SHP77 (cell line): ENCODE measurements at regions not wholly inside any gene's neighbourhood (a gene's known extent, or its start where the extent isn't known, plus 50 kb on each side); places are given as distances from the start of the nearest gene placed in this dataset.
"Not testable (repeated sequence)": the region's sequence is repeated elsewhere in the genome, so short reads cannot be mapped to it uniquely, and the experiment has no call there.

Experiments
- DNase-seq, 2 experiments: peaks; one replicate each; lab custom pipeline; 2025; lab: John Stamatoyannopoulos, UW

- DNase-seq: no peak
Observed at GRCh38 chr1:214861615-214862014, 220.9 kb upstream of the KCNK2 start.

DNA sequence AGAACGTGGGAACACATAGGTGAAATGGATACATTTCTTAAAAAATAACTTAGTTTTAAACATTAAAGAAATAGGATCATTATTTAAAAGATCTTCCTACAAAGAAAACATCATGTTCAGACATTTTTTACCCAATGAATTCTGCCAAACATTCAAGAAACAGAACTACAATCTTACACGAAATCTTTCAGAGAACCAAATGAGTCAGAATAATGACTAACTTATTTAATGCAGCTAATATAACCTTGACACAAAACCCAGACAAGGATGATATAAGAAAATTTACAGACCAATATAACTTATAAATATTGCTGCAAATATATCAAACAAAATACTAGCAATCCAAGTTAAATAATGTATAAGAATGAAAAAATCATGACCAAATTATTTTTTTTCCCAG lies 220.1 kb upstream of the KCNK2 start:
- DNase-seq: no peak

GRCh38 chr1:214864896-214865688 lies 217.4 kb upstream of the KCNK2 start:
- DNase-seq: no peak

GRCh38 chr1:214870426-214870825 lies 212.1 kb upstream of the KCNK2 start:
- DNase-seq: not testable (repeated sequence)

DNA sequence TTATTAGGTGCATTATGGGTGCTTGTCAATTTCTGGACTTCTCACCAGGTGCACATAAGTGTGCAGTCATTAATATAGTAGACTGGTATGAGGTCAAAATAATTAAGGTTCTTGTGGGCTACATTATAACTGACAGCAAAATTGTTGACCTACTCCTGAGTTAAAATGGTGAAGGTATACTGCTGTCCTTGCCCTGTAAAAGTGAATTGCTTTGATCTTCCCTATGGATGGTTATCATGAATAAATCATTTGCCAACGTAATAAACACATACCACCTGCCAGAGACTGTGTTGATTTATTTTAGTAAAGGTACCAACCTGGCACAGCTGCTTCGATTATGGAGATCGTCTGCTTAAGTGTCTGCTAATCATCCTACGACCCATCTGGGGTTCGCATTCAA lies 201.6 kb upstream of the KCNK2 start:
- no peak for DNase-seq

DNA sequence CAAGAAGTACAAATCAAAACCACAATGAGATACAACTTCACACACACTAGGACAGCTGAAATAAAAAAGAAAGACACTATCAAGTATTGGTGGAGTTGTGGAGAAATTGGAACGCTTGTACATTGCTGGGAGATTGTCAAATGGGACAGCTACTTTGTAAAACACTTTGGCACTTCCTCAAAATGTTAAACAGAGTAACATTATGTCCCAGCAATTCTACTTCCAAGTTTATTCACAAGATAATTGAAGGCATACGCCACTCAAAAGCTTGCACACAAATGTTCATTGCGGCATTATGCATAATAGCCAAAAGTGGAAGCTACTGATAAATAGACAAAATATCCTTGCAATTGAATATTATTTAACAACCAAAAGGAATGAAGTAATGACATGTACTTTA lies 199.9 kb upstream of the KCNK2 start:
- DNase-seq: no peak

GRCh38 chr1:214895011-214895600 lies 187.4 kb upstream of the KCNK2 start:
- DNase-seq: no peak

DNA sequence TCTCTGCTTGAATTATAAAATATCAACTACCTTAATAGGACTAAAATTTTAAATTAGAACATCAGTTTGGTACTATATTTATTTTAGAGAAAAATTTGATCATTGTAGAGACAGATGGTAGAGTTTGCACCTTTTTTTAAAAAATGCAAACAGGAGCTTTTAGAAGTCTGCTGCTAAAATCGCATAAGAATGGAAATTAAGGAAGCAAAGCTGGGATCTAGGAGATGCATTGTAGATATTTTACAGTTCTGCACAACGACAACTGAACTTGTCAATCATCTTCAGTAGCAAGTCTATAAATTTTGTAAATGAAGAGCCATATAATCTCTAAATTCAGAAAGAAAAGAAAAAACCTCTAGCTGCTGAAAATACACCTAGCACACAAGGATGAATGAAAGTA lies 185.6 kb upstream of the KCNK2 start:
- no peak for DNase-seq

GRCh38 chr1:214897581-214897980 lies 185.0 kb upstream of the KCNK2 start:
- no peak for DNase-seq

GRCh38 chr1:214898161-214898560 lies 184.4 kb upstream of the KCNK2 start:
- DNase-seq: no peak

DNA sequence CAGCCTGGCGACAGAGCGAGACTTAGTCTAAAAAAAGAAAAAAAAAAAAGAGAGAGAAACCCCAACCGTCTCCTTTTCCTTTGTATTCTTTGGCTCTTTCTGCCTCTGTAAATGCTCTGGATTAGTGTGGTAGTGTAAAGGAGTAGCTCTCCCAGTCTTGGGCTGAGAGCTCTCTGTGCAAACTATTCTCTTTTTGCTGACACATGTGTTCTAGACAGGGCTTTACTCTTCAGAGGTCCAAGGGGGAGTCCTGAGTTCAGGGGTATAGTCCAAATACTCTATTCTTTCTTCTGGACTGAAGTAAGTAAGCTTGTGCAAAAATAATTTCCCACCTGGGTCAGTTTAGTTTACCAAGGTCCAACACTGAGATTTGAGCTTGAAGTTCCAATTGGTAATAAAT lies 183.8 kb upstream of the KCNK2 start:
- DNase-seq: no peak

DNA sequence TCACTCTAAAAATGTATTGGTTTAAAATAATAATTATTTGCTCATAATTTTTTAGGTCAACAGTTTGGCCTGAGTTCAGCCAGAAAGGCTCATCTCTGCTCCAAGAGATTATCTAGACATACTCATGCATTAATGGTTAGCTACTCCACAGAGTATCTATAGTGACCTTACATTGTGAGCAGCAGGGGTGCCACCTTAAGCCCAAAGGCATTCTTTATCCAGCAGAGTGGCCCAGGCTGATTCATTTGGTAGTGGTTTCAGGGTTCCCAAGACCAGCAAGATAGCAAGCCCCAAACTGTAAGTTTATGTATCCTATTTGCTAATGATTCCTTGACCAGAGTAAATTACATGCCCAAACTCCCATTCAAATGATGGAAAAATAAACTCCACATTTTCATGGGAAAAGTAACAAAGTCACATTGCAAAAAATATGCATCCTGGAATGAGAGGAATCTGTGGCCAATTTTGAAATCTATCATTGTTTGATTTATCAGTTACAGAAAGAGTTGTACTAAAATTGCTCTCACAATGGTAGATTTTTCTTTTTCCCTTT lies 182.6 kb upstream of the KCNK2 start:
- no peak for DNase-seq

GRCh38 chr1:214900590-214900989 lies 181.9 kb upstream of the KCNK2 start:
- no peak for DNase-seq

DNA sequence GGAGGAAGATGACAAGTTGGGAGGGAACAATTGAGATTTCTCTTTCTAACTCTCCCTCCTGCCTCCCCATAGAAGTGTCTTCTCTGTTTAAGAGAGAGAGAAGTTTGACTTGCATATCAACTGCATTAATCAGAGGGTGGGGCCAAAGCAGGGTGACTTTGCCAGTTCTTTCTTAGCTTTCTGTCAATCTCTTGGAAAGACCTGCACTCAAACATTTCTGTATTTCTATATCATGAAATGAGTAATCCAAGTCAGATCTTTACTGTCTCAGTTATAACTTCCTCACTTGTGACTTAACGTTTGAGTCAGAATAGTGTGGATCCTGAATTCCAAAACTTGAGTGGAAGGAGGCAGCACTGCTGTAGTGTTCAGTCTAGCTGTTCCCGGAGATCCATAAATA lies 180.8 kb upstream of the KCNK2 start:
- DNase-seq: no peak

DNA sequence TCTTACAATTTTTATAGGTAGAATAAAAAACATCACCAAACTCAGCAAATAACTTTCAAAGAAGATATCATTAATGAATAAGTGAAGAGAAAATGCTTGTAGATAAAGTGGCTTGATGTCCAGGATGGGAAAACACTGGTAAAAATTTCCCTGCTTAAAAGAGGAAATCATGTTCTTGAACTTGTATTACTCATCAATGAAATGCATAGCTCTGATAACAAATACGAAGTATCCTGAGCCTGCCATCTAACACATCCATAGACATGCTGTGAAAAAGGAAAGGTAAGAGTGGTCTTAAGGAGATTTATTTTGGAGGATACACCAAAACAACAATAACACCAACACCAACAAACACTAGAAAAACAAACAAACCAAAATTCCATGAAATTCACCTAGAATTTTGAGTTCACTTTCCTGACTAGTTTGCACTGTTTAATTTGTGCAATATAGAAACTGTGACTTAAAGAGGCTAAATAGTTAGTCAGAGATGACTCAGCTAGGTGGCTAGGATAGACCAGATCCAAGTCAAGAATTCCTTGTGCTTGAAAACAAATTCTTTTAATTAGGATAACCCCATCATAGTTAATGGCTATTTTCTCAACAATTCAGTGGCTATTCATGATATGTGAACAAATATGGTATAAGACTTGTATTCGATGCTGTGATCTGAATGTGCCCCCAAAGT lies 179.8 kb upstream of the KCNK2 start:
- DNase-seq: no peak

- DNase-seq: no peak
Observed at GRCh38 chr1:214912127-214912526, 170.4 kb upstream of the KCNK2 start.

GRCh38 chr1:214913966-214914365 lies 168.6 kb upstream of the KCNK2 start:
- DNase-seq: no peak

DNA sequence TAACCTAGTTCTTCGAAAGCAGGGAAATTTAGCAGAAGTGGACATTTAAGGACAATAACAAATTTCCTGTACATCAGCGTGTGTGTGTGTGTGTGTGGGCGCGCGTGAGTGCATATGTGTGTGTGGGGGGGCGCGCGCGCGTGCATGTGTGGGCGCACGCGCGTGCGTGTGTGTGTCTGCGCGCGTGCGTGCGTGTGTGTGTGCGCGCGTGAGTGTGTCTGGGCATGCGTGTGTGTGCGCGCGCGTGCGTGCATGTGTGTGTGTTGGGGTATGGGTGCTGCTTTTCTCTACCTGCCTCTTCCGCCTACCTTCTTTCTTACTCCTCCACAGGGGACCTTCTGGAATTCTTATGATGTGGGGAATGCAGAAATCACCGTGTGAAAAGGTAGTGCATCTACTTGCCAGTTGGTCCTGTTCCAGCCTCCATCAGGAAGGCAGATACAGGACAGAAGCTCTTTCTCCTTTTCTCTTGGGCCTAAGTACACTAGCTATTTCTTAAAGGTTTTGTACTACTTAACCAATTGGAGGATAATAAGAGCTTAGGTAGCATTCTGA lies 165.4 kb upstream of the KCNK2 start:
- no peak for DNase-seq

- no peak for DNase-seq
Observed at GRCh38 chr1:214918745-214919144, 163.8 kb upstream of the KCNK2 start.

DNA sequence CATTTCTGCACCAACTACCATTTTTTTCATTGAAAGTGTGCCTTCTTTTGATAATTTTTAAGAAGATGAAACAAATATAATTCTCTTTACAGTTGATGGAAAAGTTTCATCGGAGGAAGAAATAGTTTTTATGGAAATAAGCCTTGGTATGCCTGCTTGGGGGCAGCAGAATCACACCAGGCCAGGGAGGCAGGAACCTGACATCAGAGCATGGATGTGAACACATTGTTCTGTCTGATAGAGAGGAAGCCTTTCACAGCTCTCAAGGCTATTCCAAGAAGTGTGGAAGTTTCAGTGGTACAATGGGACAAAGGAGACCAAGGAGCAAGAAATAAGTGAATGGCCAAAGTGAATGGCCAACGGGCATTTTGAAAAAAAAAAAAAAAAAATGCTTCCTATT lies 162.2 kb upstream of the KCNK2 start:
- DNase-seq: no peak

- no peak for DNase-seq
Observed at GRCh38 chr1:214923278-214923915, 159.1 kb upstream of the KCNK2 start.

DNA sequence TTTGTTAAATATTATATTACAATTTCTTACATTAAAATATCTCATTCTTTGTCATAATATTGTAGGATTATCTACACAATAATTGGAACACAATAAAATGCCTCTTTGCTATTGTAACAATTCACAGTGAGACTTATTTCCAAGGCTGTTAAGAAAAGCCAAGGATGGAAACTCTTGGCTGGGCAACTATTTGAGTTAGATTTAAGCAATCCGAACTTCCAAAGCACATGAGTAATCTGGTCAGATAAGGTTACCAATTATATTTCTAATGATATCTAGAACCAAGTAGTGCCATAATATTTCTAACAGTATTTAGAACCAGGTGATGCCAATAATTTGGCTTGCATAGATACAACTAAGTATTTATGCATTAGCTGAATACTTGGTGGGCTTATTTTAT lies 154.7 kb upstream of the KCNK2 start:
- DNase-seq: no peak
